Neutrophil (primary cell): ENCODE measurements at regions not wholly inside any gene's neighbourhood (a gene's known extent, or its start where the extent isn't known, plus 50 kb on each side); places are given as distances from the start of the nearest gene placed in this dataset.

Experiments
- H3K27ac ChIP-seq: fragments of 200-600 bp; sonication (generic); 2 replicates; pipeline ENCODE4 v1.5.1; 2016; ENCODE audit warnings: mild to moderate bottlenecking, moderate library complexity
- H3K27me3 ChIP-seq: fragments of 200-600 bp; sonication (generic); 2 replicates; pipeline ENCODE4 v1.6.0; 2016; ENCODE audit warnings: mild to moderate bottlenecking
- H3K36me3 ChIP-seq: fragments of 200-600 bp; sonication (generic); 2 replicates; pipeline ENCODE4 v1.5.1; 2017
- H3K4me1 ChIP-seq, 2 experiments: fragments of 200-600 bp in 1 of 2; sonication (generic) in 1 of 2; 1 replicate in 1 of 2; 2 replicates in 1 of 2; pipeline versions ENCODE4 v1.5.1 to v1.6.1; 2013 to 2016; ENCODE audit warnings: low read depth in 1 of 2, low read length in 1 of 2, mild to moderate bottlenecking in 1 of 2, moderate library complexity in 1 of 2; ENCODE audit not compliant: control insufficient read depth in 1 of 2, insufficient read depth in 1 of 2
- H3K4me3 ChIP-seq, 2 experiments: fragments of 200-600 bp in 1 of 2; sonication (generic) in 1 of 2; 1 replicate in 1 of 2; 2 replicates in 1 of 2; pipeline ENCODE4 v1.5.1; 2013 to 2016; ENCODE audit warnings: low read depth in 1 of 2, low read length in 1 of 2, mild to moderate bottlenecking in 1 of 2, moderate library complexity in 1 of 2
- H3K9me3 ChIP-seq: fragments of 200-600 bp; sonication (generic); 2 replicates; pipeline ENCODE4 v1.5.1; 2016
- CTCF ChIP-seq: fragments of 200-600 bp; sonication (generic); IDR thresholded peaks from 2 replicates; pipeline ENCODE4 v1.5.1; 2016; ENCODE audit warnings: antibody characterized with exemption

- Histone ChIP-seq H3K4me3 (no peak overlapping the region), H3K4me1 (peaks cover under 1 to 7% of the 10 kb centered on the region in 2 experiments), H3K27ac (no peak overlapping the region), H3K36me3 (no peaks in the 10 kb centered on the region), H3K9me3 (no peaks in the 10 kb centered on the region), H3K27me3 (peaks cover 34% of the 10 kb centered on the region)
- TF ChIP-seq CTCF = no peak
Measured at GRCh38 chr1:5722635-5723164, 269.5 kb downstream of the NPHP4 start.

- Histone ChIP-seq H3K36me3 (no peaks in the 10 kb centered on the region), H3K4me3 (no peak overlapping the region), H3K4me1 (peaks cover 5 to 16% of the 10 kb centered on the region in 2 experiments), H3K27me3 (peaks cover 39% of the 10 kb centered on the region), H3K27ac (no peak overlapping the region), H3K9me3 (no peaks in the 10 kb centered on the region)
- TF ChIP-seq CTCF = no peak
Measured at GRCh38 chr1:5721634-5722215, 270.5 kb downstream of the NPHP4 start.

GRCh38 chr1:5720936-5721335 is 271.3 kb downstream of the NPHP4 start:
- Histone ChIP-seq H3K4me3 (no peak overlapping the region), H3K27me3 (peaks cover 47% of the 10 kb centered on the region)

GRCh38 chr1:5720484-5720883 is 271.7 kb downstream of the NPHP4 start:
- TF ChIP-seq CTCF = no peak
- Histone ChIP-seq H3K9me3 (no peaks in the 10 kb centered on the region), H3K4me3 (no peak overlapping the region), H3K27ac (no peak overlapping the region), H3K36me3 (no peaks in the 10 kb centered on the region), H3K4me1 (peaks cover 5 to 17% of the 10 kb centered on the region in 2 experiments), H3K27me3 (peaks cover 47% of the 10 kb centered on the region)

More at GRCh38 chr1:5720936-5721335, 271.3 kb downstream of the NPHP4 start:
- peaks cover 5 to 17% of the 10 kb centered on the region in 2 experiments for H3K4me1 ChIP-seq
- no peaks in the 10 kb centered on the region for H3K36me3 ChIP-seq
- no peak for TF ChIP-seq CTCF
- H3K27ac ChIP-seq = no peak overlapping the region
- no peaks in the 10 kb centered on the region for H3K9me3 ChIP-seq

DNA sequence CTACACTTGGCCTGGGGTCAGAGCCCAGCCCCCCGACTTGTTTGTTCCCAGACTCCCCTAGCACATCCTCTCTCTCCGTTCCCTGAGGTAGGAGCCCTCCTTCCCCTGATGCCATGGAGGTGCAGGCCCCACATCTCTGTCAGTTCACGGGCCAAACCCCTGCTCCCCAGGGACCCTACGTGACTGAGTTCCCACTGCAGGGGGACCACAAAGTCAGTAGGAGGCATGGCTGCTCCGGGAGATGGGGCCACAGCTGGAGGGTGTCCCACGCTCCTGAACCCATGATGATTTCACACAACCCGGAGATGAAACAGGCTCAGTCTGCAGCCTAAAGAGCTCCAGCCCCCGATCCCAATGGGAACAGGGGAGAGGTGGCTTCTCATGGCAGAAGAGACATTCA is 272.2 kb downstream of the NPHP4 start:
- no peaks in the 10 kb centered on the region for H3K36me3 ChIP-seq
- no peak for TF ChIP-seq CTCF
- H3K27me3 ChIP-seq = peaks cover 47% of the 10 kb centered on the region
- H3K4me3 ChIP-seq = no peak overlapping the region
- H3K27ac ChIP-seq = no peak overlapping the region
- peaks cover 5 to 17% of the 10 kb centered on the region in 2 experiments for H3K4me1 ChIP-seq
- H3K9me3 ChIP-seq = no peaks in the 10 kb centered on the region
